CD4-positive, alpha-beta T cell (primary cell): ENCODE measurements at regions not wholly inside any gene's neighbourhood (a gene's known extent, or its start where the extent isn't known, plus 50 kb on each side); places are given as distances from the start of the nearest gene placed in this dataset.

Experiments used
- ATAC-seq: fragments of 200-7000 bp; cut with Tn5 transposase; one replicate; pipeline ENCODE4 v1.10.0; 2022; ENCODE audit warnings: mild to moderate bottlenecking; ENCODE audit not compliant: poor library complexity
- CTCF ChIA-PET: fragments of 350-600 bp; sonication (Branson Sonifier 250); formaldehyde crosslinking; loops from one replicate; lab custom pipeline; 2021; ENCODE audit warnings: antibody characterized with exemption, inconsistent platforms; lab: Charles Lee
- POLR2A ChIA-PET: fragments of 350-600 bp; sonication (Branson Sonifier 250); formaldehyde crosslinking; loops from one replicate; lab custom pipeline; 2021; ENCODE audit warnings: antibody characterized with exemption, inconsistent platforms; lab: Charles Lee
- DNase-seq, 14 experiments: peaks; one replicate each; pipeline ENCODE4 v3.0.0-alpha.2; 2013 to 2020; ENCODE audit warnings: mixed read lengths in 2 of 14
- H3K27ac ChIP-seq, 2 donors: one replicate each; pipeline versions ENCODE4 v1.5.1 to v1.7.0; 2013; ENCODE audit warnings: low read length in 2 of 2, low read depth in 1 of 2, mild to moderate bottlenecking in 1 of 2
- H3K27me3 ChIP-seq, 2 experiments: 1 replicate in 1 of 2; 2 replicates in 1 of 2; pipeline versions ENCODE4 v1.6.1 to v1.7.0; 2013; ENCODE audit warnings: low read length in 2 of 2, control low read depth in 1 of 2, mild to moderate bottlenecking in 1 of 2, moderate library complexity in 1 of 2; ENCODE audit not compliant: insufficient read depth in 2 of 2, control insufficient read depth in 1 of 2
- H3K36me3 ChIP-seq: one replicate; pipeline ENCODE4 v1.6.1; 2013; ENCODE audit warnings: low read length, control low read depth; ENCODE audit not compliant: insufficient read depth
- H3K4me1 ChIP-seq: one replicate; pipeline ENCODE4 v1.6.1; 2013; ENCODE audit warnings: low read length, control low read depth; ENCODE audit not compliant: insufficient read depth
- H3K4me3 ChIP-seq: one replicate; pipeline ENCODE4 v1.5.1; 2013; ENCODE audit warnings: mild to moderate bottlenecking, low read length, moderate library complexity
- H3K9me3 ChIP-seq, 2 experiments: 1 replicate in 1 of 2; 2 replicates in 1 of 2; pipeline versions ENCODE4 v1.6.1 to v1.7.0; 2013; ENCODE audit warnings: low read length in 2 of 2, mild to moderate bottlenecking in 2 of 2, control low read depth in 1 of 2, moderate library complexity in 1 of 2; ENCODE audit not compliant: control insufficient read depth in 1 of 2, insufficient read depth in 1 of 2
- H3K27ac Mint-ChIP-seq: one replicate; pipeline ENCODE4 v1.8.0; 2020; ENCODE audit warnings: mixed read lengths
- H3K27me3 Mint-ChIP-seq: one replicate; pipeline ENCODE4 v1.8.0; 2021; ENCODE audit warnings: mixed read lengths
- H3K36me3 Mint-ChIP-seq: one replicate; pipeline ENCODE4 v1.8.0; 2021; ENCODE audit warnings: low read depth, mixed read lengths
- H3K4me1 Mint-ChIP-seq: one replicate; pipeline ENCODE4 v1.8.0; 2021; ENCODE audit warnings: low read depth, mixed read lengths
- H3K4me3 Mint-ChIP-seq: one replicate; pipeline ENCODE4 v1.8.0; 2020; ENCODE audit warnings: mild to moderate bottlenecking, mixed read lengths
- H3K9me3 Mint-ChIP-seq: one replicate; pipeline ENCODE4 v1.8.0; 2020; ENCODE audit warnings: mixed read lengths
- CTCF ChIP-seq: fragments of 200-600 bp; IDR thresholded peaks from one replicate; pipeline ENCODE4 v1.8.0; 2022; ENCODE audit warnings: antibody characterized with exemption, mild to moderate bottlenecking
- intact Hi-C, 2 experiments: fragments of 100-400 bp; cut with DNase I in 1 of 2; cut with micrococcal nuclease in 1 of 2; formaldehyde crosslinking; loops; one replicate each; pipeline versions ENCODE4 v1.15.1 to v1.9.0; 2023 to 2025; cut with DNase I, micrococcal nuclease

- H3K36me3 ChIP-seq: no peaks in the 10 kb centered on the region
- ChIA-PET POLR2A (no interaction called here), CTCF (interaction anchor here (0.6 kb wide), 1 partner anchor 83 kb away, joined by 3 read pairs; no protein-coding TSS in a partner anchor)
- Mint-ChIP-seq H3K4me3 (no peak overlapping the region), H3K27me3 (peaks cover 4% of the 10 kb centered on the region), H3K36me3 (no peaks in the 10 kb centered on the region), H3K9me3 (no peaks in the 10 kb centered on the region), H3K4me1 (no peaks in the 10 kb centered on the region), H3K27ac (no peak overlapping the region)
- ATAC-seq (no peak), DNase-seq (no peak)
- no peaks in the 10 kb centered on the region for H3K4me1 ChIP-seq
- no peak overlapping the region for H3K27ac ChIP-seq
- H3K9me3 ChIP-seq: no peaks in the 10 kb centered on the region
- intact Hi-C loops: no loop called here
- no peak for TF ChIP-seq CTCF
- no peak overlapping the region for H3K4me3 ChIP-seq
- no peaks in the 10 kb centered on the region for H3K27me3 ChIP-seq
These were observed 199.1 kb upstream of the UBE2E3 start for GRCh38 chr2:180781276-180781675.

GRCh38 chr2:180778291-180778690 is 202.1 kb upstream of the UBE2E3 start:
- H3K9me3 Mint-ChIP-seq: no peaks in the 10 kb centered on the region
- ATAC-seq (no peak), DNase-seq (no peak)
- no peak overlapping the region for H3K27ac Mint-ChIP-seq
- peaks cover 4% of the 10 kb centered on the region for H3K27me3 Mint-ChIP-seq
- Histone ChIP-seq H3K9me3 (no peaks in the 10 kb centered on the region), H3K27ac (no peak overlapping the region), H3K4me1 (no peaks in the 10 kb centered on the region), H3K36me3 (no peaks in the 10 kb centered on the region), H3K27me3 (no peaks in the 10 kb centered on the region), H3K4me3 (no peak overlapping the region)
- ChIA-PET POLR2A (no interaction called here), CTCF (no interaction called here)
- no peaks in the 10 kb centered on the region for H3K4me1 Mint-ChIP-seq
- no peaks in the 10 kb centered on the region for H3K36me3 Mint-ChIP-seq
- no peak for TF ChIP-seq CTCF
- intact Hi-C loops: no loop called here
- H3K4me3 Mint-ChIP-seq: no peak overlapping the region

- Mint-ChIP-seq H3K27ac (no peak overlapping the region), H3K36me3 (no peaks in the 10 kb centered on the region), H3K4me1 (no peaks in the 10 kb centered on the region), H3K27me3 (peaks cover 4% of the 10 kb centered on the region), H3K4me3 (no peak overlapping the region), H3K9me3 (no peaks in the 10 kb centered on the region)
- Histone ChIP-seq H3K36me3 (no peaks in the 10 kb centered on the region), H3K9me3 (no peaks in the 10 kb centered on the region), H3K4me3 (no peak overlapping the region), H3K27me3 (no peaks in the 10 kb centered on the region), H3K4me1 (no peaks in the 10 kb centered on the region), H3K27ac (no peak overlapping the region)
- ChIA-PET CTCF (no interaction called here), POLR2A (no interaction called here)
- ATAC-seq: no peak
- intact Hi-C loops: no loop called here
- no peak for DNase-seq
- TF ChIP-seq CTCF: no peak
These were observed 203.5 kb upstream of the UBE2E3 start for GRCh38 chr2:180776921-180777320.
